HCT116 (cell line): ENCODE measurements at regions not wholly inside any gene's neighbourhood (a gene's known extent, or its start where the extent isn't known, plus 50 kb on each side); places are given as distances from the start of the nearest gene placed in this dataset.

Experiments
- ATAC-seq: fragments of 200-7000 bp; cut with Tn5 transposase; 2 replicates; pipeline ENCODE4 v1.9.1; 2020; ENCODE audit warnings: mild to moderate bottlenecking, moderate library complexity
- BruUV-seq: library from RNA; stranded (reverse); fragments of 400-500 nt; replicated peaks from 2 replicates; lab custom pipeline; 2021; lab: Mats Ljungman, UMichigan
- CTCF ChIA-PET: fragments of 300-600 bp; sonication (Branson Sonifier 250); formaldehyde crosslinking; loops from one replicate; lab custom pipeline; 2021; ENCODE audit warnings: antibody characterized with exemption; lab: Charles Lee
- POLR2A ChIA-PET: fragments of 300-600, 350-600 bp; sonication (Branson Sonifier 250); formaldehyde crosslinking; loops from one replicate; lab custom pipeline; 2021; ENCODE audit warnings: antibody characterized with exemption; lab: Charles Lee
- RAD21 ChIA-PET, 2 experiments: fragments of 300-600 bp; sonication (Branson Sonifier 250); formaldehyde crosslinking; loops; one replicate each; lab custom pipeline; 2023; ENCODE audit warnings: low total read pairs in 2 of 2; ENCODE audit not compliant: uncharacterized antibody in 2 of 2, unreplicated experiment in 2 of 2, low non-redundant PET in 1 of 2; lab: Charles Lee
- DNase-seq: peaks from one replicate; pipeline ENCODE4 v3.0.0-alpha.2; 2010; ENCODE audit warnings: low read depth, low spot score
- H2AFZ ChIP-seq: fragments of 200-600 bp; shearing (Covaris generic), sonication (generic); 2 replicates; pipeline ENCODE4 v1.6.1; 2017; ENCODE audit warnings: low read depth, mixed run types, mixed read lengths, antibody characterized with exemption, low read length; ENCODE audit not compliant: poor library complexity, severe bottlenecking
- H3K27ac ChIP-seq: 2 replicates; pipeline ENCODE4 v1.5.1; 2012; ENCODE audit warnings: low read depth, low read length
- H3K27me3 ChIP-seq: fragments of 200-600 bp; sonication (generic); 2 replicates; pipeline ENCODE4 v1.6.1; 2016; ENCODE audit warnings: mixed run types, low read length, mixed read lengths; ENCODE audit not compliant: insufficient read depth
- H3K36me3 ChIP-seq, 2 experiments: fragments of 200-500 bp in 1 of 2; fragments of 200-600 bp in 1 of 2; sonication (Bioruptor generic) in 1 of 2; sonication (generic) in 1 of 2; 2 replicates each; pipeline versions ENCODE4 v1.5.1 to v1.6.1; 2014 to 2016; ENCODE audit warnings: low read length in 2 of 2, inconsistent platforms in 1 of 2, mixed read lengths in 1 of 2, mixed run types in 1 of 2; ENCODE audit not compliant: insufficient read depth in 2 of 2, control insufficient read depth in 1 of 2
- H3K4me1 ChIP-seq, 2 experiments: fragments of 200-600 bp in 1 of 2; sonication (generic) in 1 of 2; 2 replicates each; pipeline versions ENCODE4 v1.5.1 to v1.6.1; 2012 to 2017; ENCODE audit warnings: low read length in 2 of 2, inconsistent platforms in 1 of 2, mild to moderate bottlenecking in 1 of 2, mixed read lengths in 1 of 2, mixed run types in 1 of 2, moderate library complexity in 1 of 2; ENCODE audit not compliant: insufficient read depth in 2 of 2, control insufficient read depth in 1 of 2
- H3K4me2 ChIP-seq: fragments of 200-600 bp; sonication (generic); 2 replicates; pipeline ENCODE4 v1.6.1; 2017; ENCODE audit warnings: mixed run types, low read length, mixed read lengths
- H3K4me3 ChIP-seq, 2 experiments: fragments of 200-600 bp in 1 of 2; sonication (generic) in 1 of 2; replicated peaks in 1 of 2; 2 replicates each; pipeline ENCODE4 v1.5.1; 2011 to 2016; ENCODE audit warnings: low read length in 2 of 2, control low read depth in 1 of 2, low read depth in 1 of 2, mild to moderate bottlenecking in 1 of 2, mixed read lengths in 1 of 2, mixed run types in 1 of 2
- H3K79me2 ChIP-seq: fragments of 200-600 bp; sonication (generic); 2 replicates; pipeline ENCODE4 v1.6.1; 2017; ENCODE audit warnings: mild to moderate bottlenecking, mixed run types, low read length, moderate library complexity, mixed read lengths; ENCODE audit not compliant: insufficient read depth
- H3K9ac ChIP-seq: fragments of 200-600 bp; sonication (generic); 2 replicates; pipeline ENCODE4 v1.6.1; 2016; ENCODE audit warnings: low read length, mixed read lengths
- H3K9me2 ChIP-seq: fragments of 200-600 bp; sonication (generic), shearing (Covaris generic); 2 replicates; pipeline ENCODE4 v1.6.1; 2017; ENCODE audit warnings: mixed run types, mild to moderate bottlenecking, moderate library complexity; ENCODE audit not compliant: insufficient read depth
- H3K9me3 ChIP-seq, 2 experiments: fragments of 200-500 bp in 1 of 2; fragments of 200-600 bp in 1 of 2; sonication (Bioruptor generic) in 1 of 2; sonication (generic) in 1 of 2; 2 replicates each; pipeline ENCODE4 v1.6.1; 2014 to 2017; ENCODE audit warnings: low read length in 2 of 2, mixed read lengths in 2 of 2, inconsistent platforms in 1 of 2, low read depth in 1 of 2, mild to moderate bottlenecking in 1 of 2, mixed run types in 1 of 2, moderate library complexity in 1 of 2; ENCODE audit not compliant: control insufficient read depth in 1 of 2, insufficient read depth in 1 of 2
- H4K20me1 ChIP-seq: fragments of 200-600 bp; sonication (generic), shearing (Covaris generic); 2 replicates; pipeline ENCODE4 v1.6.1; 2017; ENCODE audit warnings: mixed run types, mild to moderate bottlenecking, moderate library complexity; ENCODE audit not compliant: insufficient read depth
- FOSL1 ChIP-seq: IDR thresholded peaks from 2 replicates; pipeline ENCODE4 v1.6.1; 2012; ENCODE audit warnings: low read depth
- YY1 ChIP-seq: IDR thresholded peaks from 2 replicates; pipeline ENCODE4 v1.6.1; 2011; ENCODE audit warnings: low read length, low read depth, moderate library complexity, mild to moderate bottlenecking; ENCODE audit not compliant: insufficient replicate concordance; ENCODE audit errors: extremely low read depth
- ZBTB33 ChIP-seq: IDR thresholded peaks from 2 replicates; pipeline ENCODE4 v1.6.1; 2011; ENCODE audit warnings: mild to moderate bottlenecking, low read length, moderate library complexity; ENCODE audit not compliant: insufficient replicate concordance; ENCODE audit errors: extremely low read depth
- intact Hi-C: fragments of 100-400 bp; cut with micrococcal nuclease; formaldehyde crosslinking; loops from 2 replicates; pipeline ENCODE4 v1.10.0; 2022

GRCh38 chr3:4907643-4908432 is 71.4 kb upstream of the BHLHE40 start:
- ChIA-PET POLR2A (interaction anchor here (0.7 kb wide), 1 partner anchor 76 kb away, joined by 3 read pairs; no protein-coding TSS in a partner anchor), CTCF (no interaction called here), RAD21 (no interaction called here)
- DNase-seq (no peak), ATAC-seq (no peak)
- Histone ChIP-seq H3K4me3 (no peak overlapping the region), H3K79me2 (no peaks in the 10 kb centered on the region), H3K27ac (no peak overlapping the region), H3K9me2 (no peaks in the 10 kb centered on the region), H3K36me3 (no peaks in the 10 kb centered on the region), H3K27me3 (no peaks in the 10 kb centered on the region), H2AFZ (no peak overlapping the region), H3K9ac (no peak overlapping the region), H3K4me2 (no peak overlapping the region), H3K9me3 (no peaks in the 10 kb centered on the region), H4K20me1 (no peaks in the 10 kb centered on the region), H3K4me1 (0 out of 4 replicates have a peak, but pooled peaks cover 0 to 4% of the 10 kb centered on the region in 2 experiments)
- no TSS peak for BruUV-seq
- intact Hi-C loops, result loop anchor here (2.0 kb wide), 1 partner anchor 21 kb away; no protein-coding TSS in a partner anchor
- TF ChIP-seq ZBTB33, result no peak
- no peak for TF ChIP-seq FOSL1
- TF ChIP-seq YY1, result no peak
